ENCODE measurements at regions not wholly inside any gene's neighbourhood (a gene's known extent, or its start where the extent isn't known, plus 50 kb on each side); places are given as distances from the start of the nearest gene placed in this dataset.

DNA sequence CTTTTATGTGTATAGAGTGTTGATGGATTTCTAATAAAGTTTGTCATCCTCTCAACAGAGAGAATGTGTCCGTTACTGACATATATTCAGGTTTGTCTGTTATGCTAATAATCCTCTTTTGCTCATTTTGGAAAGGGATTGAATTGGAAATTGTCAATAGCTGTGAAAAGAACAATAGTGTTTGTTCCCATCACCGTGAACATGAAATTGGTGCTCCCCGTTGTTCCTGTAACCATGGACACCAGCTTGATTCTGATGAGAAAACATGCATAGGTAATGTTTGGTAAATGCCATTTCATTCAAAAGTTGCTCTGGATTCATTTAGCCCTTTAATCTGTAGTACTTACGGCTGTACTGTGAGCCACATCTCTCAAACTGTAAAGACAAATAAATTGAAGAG lies 707.0 kb upstream of the GOLIM4 start:
- no peak overlapping the region for H2AFZ ChIP-seq
- no peak overlapping the region for H3K4me3 Mint-ChIP-seq
- H3K9me2 ChIP-seq (ENCODE audit: insufficient read depth), result no peaks in the 10 kb centered on the region
- H3K79me2 ChIP-seq (replicated peaks; ENCODE audit: insufficient read depth), result no peaks in the 10 kb centered on the region
- TF ChIP-seq, protein P1, sequence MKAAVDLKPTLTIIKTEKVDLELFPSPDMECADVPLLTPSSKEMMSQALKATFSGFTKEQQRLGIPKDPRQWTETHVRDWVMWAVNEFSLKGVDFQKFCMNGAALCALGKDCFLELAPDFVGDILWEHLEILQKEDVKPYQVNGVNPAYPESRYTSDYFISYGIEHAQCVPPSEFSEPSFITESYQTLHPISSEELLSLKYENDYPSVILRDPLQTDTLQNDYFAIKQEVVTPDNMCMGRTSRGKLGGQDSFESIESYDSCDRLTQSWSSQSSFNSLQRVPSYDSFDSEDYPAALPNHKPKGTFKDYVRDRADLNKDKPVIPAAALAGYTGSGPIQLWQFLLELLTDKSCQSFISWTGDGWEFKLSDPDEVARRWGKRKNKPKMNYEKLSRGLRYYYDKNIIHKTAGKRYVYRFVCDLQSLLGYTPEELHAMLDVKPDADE (IDR thresholded peaks at IDR 0.05), result no peak
- TF ChIP-seq EZH2phosphoT487 (IDR thresholded peaks at IDR 0.05; ENCODE audit: unreplicated experiment) (no peak), EZH2 (IDR thresholded peaks at IDR 0.05; ENCODE audit: low read depth, unreplicated experiment) (no peak), CREB1 (CRISPR knock-in tag; IDR thresholded peaks at IDR 0.05; ENCODE audit: low read depth) (no peak), ZNF331 (CRISPR knock-in tag; IDR thresholded peaks at IDR 0.05; ENCODE audit: low read depth) (no peak), ZNF114 (CRISPR knock-in tag; IDR thresholded peaks at IDR 0.05) (no peak), NANOG (IDR thresholded peaks at IDR 0.05; ENCODE audit: borderline replicate concordance) (no peak), JUNB (IDR thresholded peaks at IDR 0.05; ENCODE audit: unreplicated experiment) (no peak), STAT1 (IDR thresholded peaks at IDR 0.05; ENCODE audit: unreplicated experiment) (no peak), POLR2AphosphoS5 (IDR thresholded peaks at IDR 0.05; ENCODE audit: low read depth) (no peak)
- TF ChIP-seq, protein P2, sequence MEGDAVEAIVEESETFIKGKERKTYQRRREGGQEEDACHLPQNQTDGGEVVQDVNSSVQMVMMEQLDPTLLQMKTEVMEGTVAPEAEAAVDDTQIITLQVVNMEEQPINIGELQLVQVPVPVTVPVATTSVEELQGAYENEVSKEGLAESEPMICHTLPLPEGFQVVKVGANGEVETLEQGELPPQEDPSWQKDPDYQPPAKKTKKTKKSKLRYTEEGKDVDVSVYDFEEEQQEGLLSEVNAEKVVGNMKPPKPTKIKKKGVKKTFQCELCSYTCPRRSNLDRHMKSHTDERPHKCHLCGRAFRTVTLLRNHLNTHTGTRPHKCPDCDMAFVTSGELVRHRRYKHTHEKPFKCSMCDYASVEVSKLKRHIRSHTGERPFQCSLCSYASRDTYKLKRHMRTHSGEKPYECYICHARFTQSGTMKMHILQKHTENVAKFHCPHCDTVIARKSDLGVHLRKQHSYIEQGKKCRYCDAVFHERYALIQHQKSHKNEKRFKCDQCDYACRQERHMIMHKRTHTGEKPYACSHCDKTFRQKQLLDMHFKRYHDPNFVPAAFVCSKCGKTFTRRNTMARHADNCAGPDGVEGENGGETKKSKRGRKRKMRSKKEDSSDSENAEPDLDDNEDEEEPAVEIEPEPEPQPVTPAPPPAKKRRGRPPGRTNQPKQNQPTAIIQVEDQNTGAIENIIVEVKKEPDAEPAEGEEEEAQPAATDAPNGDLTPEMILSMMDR (conservative IDR thresholded peaks at IDR 0.05; ENCODE audit: low read depth in 2 of 2), result no peak
- TF ChIP-seq, protein P3, sequence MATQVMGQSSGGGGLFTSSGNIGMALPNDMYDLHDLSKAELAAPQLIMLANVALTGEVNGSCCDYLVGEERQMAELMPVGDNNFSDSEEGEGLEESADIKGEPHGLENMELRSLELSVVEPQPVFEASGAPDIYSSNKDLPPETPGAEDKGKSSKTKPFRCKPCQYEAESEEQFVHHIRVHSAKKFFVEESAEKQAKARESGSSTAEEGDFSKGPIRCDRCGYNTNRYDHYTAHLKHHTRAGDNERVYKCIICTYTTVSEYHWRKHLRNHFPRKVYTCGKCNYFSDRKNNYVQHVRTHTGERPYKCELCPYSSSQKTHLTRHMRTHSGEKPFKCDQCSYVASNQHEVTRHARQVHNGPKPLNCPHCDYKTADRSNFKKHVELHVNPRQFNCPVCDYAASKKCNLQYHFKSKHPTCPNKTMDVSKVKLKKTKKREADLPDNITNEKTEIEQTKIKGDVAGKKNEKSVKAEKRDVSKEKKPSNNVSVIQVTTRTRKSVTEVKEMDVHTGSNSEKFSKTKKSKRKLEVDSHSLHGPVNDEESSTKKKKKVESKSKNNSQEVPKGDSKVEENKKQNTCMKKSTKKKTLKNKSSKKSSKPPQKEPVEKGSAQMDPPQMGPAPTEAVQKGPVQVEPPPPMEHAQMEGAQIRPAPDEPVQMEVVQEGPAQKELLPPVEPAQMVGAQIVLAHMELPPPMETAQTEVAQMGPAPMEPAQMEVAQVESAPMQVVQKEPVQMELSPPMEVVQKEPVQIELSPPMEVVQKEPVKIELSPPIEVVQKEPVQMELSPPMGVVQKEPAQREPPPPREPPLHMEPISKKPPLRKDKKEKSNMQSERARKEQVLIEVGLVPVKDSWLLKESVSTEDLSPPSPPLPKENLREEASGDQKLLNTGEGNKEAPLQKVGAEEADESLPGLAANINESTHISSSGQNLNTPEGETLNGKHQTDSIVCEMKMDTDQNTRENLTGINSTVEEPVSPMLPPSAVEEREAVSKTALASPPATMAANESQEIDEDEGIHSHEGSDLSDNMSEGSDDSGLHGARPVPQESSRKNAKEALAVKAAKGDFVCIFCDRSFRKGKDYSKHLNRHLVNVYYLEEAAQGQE (IDR thresholded peaks at IDR 0.05; ENCODE audit: unreplicated experiment), result no peak
- TF ChIP-seq, protein P4, sequence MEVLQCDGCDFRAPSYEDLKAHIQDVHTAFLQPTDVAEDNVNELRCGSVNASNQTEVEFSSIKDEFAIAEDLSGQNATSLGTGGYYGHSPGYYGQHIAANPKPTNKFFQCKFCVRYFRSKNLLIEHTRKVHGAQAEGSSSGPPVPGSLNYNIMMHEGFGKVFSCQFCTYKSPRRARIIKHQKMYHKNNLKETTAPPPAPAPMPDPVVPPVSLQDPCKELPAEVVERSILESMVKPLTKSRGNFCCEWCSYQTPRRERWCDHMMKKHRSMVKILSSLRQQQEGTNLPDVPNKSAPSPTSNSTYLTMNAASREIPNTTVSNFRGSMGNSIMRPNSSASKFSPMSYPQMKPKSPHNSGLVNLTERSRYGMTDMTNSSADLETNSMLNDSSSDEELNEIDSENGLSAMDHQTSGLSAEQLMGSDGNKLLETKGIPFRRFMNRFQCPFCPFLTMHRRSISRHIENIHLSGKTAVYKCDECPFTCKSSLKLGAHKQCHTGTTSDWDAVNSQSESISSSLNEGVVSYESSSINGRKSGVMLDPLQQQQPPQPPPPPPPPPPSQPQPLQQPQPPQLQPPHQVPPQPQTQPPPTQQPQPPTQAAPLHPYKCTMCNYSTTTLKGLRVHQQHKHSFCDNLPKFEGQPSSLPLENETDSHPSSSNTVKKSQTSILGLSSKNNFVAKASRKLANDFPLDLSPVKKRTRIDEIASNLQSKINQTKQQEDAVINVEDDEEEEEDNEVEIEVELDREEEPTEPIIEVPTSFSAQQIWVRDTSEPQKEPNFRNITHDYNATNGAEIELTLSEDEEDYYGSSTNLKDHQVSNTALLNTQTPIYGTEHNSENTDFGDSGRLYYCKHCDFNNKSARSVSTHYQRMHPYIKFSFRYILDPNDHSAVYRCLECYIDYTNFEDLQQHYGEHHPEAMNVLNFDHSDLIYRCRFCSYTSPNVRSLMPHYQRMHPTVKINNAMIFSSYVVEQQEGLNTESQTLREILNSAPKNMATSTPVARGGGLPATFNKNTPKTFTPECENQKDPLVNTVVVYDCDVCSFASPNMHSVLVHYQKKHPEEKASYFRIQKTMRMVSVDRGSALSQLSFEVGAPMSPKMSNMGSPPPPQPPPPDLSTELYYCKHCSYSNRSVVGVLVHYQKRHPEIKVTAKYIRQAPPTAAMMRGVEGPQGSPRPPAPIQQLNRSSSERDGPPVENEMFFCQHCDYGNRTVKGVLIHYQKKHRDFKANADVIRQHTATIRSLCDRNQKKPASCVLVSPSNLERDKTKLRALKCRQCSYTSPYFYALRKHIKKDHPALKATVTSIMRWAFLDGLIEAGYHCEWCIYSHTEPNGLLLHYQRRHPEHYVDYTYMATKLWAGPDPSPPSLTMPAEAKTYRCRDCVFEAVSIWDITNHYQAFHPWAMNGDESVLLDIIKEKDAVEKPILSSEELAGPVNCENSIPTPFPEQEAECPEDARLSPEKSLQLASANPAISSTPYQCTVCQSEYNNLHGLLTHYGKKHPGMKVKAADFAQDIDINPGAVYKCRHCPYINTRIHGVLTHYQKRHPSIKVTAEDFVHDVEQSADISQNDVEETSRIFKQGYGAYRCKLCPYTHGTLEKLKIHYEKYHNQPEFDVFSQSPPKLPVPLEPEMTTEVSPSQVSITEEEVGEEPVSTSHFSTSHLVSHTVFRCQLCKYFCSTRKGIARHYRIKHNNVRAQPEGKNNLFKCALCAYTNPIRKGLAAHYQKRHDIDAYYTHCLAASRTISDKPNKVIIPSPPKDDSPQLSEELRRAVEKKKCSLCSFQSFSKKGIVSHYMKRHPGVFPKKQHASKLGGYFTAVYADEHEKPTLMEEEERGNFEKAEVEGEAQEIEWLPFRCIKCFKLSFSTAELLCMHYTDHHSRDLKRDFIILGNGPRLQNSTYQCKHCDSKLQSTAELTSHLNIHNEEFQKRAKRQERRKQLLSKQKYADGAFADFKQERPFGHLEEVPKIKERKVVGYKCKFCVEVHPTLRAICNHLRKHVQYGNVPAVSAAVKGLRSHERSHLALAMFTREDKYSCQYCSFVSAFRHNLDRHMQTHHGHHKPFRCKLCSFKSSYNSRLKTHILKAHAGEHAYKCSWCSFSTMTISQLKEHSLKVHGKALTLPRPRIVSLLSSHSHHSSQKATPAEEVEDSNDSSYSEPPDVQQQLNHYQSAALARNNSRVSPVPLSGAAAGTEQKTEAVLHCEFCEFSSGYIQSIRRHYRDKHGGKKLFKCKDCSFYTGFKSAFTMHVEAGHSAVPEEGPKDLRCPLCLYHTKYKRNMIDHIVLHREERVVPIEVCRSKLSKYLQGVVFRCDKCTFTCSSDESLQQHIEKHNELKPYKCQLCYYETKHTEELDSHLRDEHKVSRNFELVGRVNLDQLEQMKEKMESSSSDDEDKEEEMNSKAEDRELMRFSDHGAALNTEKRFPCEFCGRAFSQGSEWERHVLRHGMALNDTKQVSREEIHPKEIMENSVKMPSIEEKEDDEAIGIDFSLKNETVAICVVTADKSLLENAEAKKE (CRISPR knock-in tag; IDR thresholded peaks at IDR 0.05), result no peak
- H3K9me3 Mint-ChIP-seq, result no peaks in the 10 kb centered on the region
- no peak overlapping the region for H3K27ac Mint-ChIP-seq
- no peak overlapping the region for H3K4me3 ChIP-seq
- no peaks in the 10 kb centered on the region for H3K36me3 ChIP-seq (ENCODE audit: insufficient read depth)
- H3K27me3 ChIP-seq (ENCODE audit: insufficient read depth), result no peaks in the 10 kb centered on the region
- no peak overlapping the region for H3K27ac ChIP-seq (ENCODE audit: low read depth)
- no peak for DNase-seq (ENCODE audit: low spot score)
- H3K27me3 Mint-ChIP-seq (ENCODE audit: insufficient read depth, low read depth, poor library complexity), result no peaks in the 10 kb centered on the region
- no peaks in the 10 kb centered on the region for H4K20me1 ChIP-seq (replicated peaks; ENCODE audit: insufficient read depth)
- H3K4me1 Mint-ChIP-seq, result peaks cover 38% of the 10 kb centered on the region
- no peak overlapping the region for H3K4me2 ChIP-seq
- H3K36me3 Mint-ChIP-seq (ENCODE audit: low read depth), result no peaks in the 10 kb centered on the region
- peaks cover 25% of the 10 kb centered on the region for H3K4me1 ChIP-seq (ENCODE audit: insufficient read depth)
- no peak for ATAC-seq
- H3F3A ChIP-seq (replicated peaks; ENCODE audit: low read depth), result no peaks in the 10 kb centered on the region

Data from GM23338 (cell line).